Lower leg skin (tissue), 4 donors: ENCODE measurements at regions not wholly inside any gene's neighbourhood (a gene's known extent, or its start where the extent isn't known, plus 50 kb on each side); places are given as distances from the start of the nearest gene placed in this dataset.

Experiments
- DNase-seq, 2 donors: peaks; one replicate each; pipeline ENCODE4 v3.0.0-alpha.2; 2019; ENCODE audit warnings: low spot score in 2 of 2
- H3K4me3 ChIP-seq: fragments of 200-600 bp; sonication (generic); 2 replicates; pipeline ENCODE4 v1.5.1; 2017; ENCODE audit warnings: mild to moderate bottlenecking, low read depth; ENCODE audit not compliant: poor library complexity, severe bottlenecking
- CTCF ChIP-seq, 3 donors: fragments of 450-650 bp; IDR thresholded peaks; one replicate each; pipeline ENCODE4 v1.5.1; 2016; ENCODE audit warnings: antibody characterized with exemption in 3 of 3, mild to moderate bottlenecking in 3 of 3, moderate library complexity in 2 of 3
- POLR2A ChIP-seq, 2 donors: fragments of 450-650 bp; IDR thresholded peaks; one replicate each; pipeline ENCODE4 v1.6.1; 2016 to 2017; ENCODE audit warnings: antibody characterized with exemption in 2 of 2, mild to moderate bottlenecking in 1 of 2, moderate library complexity in 1 of 2
- WGBS, 2 donors: methylation state at CpG; one replicate each; pipeline ENCODE4 v1.1.5; 2018; 5-methylcytosine and 5-hydroxymethylcytosine counted together
- intact Hi-C: fragments of 100-400 bp; cut with DNase I; formaldehyde crosslinking; loops from one replicate; pipeline ENCODE4 v1.15.0; 2023; ENCODE audit warnings: low total_unique reads

DNA sequence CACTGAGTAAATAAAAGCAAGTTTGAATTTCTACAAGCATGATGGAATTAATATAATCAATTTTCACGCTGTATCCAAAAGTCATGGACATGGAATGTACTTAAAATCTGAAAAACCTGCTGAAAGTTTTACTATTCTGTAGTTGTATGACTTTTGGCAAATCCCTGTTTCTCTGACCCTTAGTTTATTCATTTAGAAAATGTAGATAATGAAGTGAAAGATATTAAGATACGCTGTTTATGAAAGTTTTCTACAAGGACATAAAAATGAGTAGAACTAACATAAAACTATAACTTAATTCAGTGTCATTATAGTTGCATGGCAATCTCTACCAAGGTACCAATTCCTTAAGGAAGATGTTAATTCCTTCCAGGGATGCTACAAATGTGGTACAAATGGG, 363.2 kb upstream of the MPDZ start:
- no peak for TF ChIP-seq POLR2A (IDR thresholded peaks at IDR 0.05)
- TF ChIP-seq CTCF (IDR thresholded peaks at IDR 0.05), result no peak
- intact Hi-C loops, result no loop called here
- 91 to 97% methylated on average over 2 of the region's 2 CpGs for WGBS, 2 donors
- H3K4me3 ChIP-seq, result no peak overlapping the region
- DNase-seq, result no peak

GRCh38 chr9:13629067-13629466, 349.6 kb upstream of the MPDZ start:
- 71 to 83% methylated on average over 4 of the region's 4 CpGs for whole genome bisulfite sequencing, 2 donors
- no peak for DNase-seq
- intact Hi-C loops, result no loop called here
- TF ChIP-seq POLR2A (IDR thresholded peaks at IDR 0.05) (no peak), CTCF (IDR thresholded peaks at IDR 0.05) (no peak)
- H3K4me3 ChIP-seq, result no peak overlapping the region

DNA sequence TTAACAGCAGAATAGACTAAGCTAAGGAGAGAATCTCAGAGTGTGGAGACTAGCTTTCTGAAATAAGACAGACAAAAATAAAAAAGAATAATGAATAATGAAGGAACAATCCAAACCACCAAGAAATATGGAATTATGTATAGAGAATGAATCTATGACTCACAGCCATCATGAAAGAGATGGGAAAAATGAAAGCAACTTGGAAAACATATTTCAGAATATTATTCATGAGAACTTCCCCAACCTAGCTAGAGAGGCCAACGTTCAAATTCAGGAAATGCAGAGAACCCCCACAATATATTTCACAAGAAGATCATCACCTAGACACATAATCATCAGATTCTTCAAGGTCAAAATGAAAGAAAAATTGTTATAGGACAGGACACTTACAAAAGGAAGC, 349.0 kb upstream of the MPDZ start:
- H3K4me3 ChIP-seq, result no peak overlapping the region
- DNase-seq, result no peak
- no peak for TF ChIP-seq POLR2A (IDR thresholded peaks at IDR 0.05)
- TF ChIP-seq CTCF (IDR thresholded peaks at IDR 0.05), result no peak
- 80 to 84% methylated on average over 1 of the region's 1 CpG for WGBS, 2 donors
- intact Hi-C loops, result no loop called here

DNA sequence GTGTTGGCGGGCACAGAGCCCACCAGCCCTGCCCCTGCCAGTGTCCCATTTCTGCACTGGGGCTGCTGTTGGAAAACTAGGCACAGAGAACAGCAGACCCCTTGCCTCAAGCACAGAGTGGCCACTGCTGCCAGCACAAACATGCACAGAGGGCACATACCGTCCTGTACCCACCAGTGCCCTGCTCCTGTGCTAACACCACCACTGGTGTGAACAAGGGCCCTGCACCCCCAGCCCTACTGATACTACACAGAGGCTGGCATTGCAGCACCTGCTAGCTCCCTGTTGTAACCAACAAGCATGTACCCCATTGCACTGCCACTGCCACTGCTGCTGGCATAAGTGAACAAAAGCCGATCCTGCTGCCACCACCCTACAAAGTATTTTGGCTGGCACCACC, 348.0 kb upstream of the MPDZ start:
- intact Hi-C loops, result no loop called here
- H3K4me3 ChIP-seq, result no peak overlapping the region
- TF ChIP-seq POLR2A (IDR thresholded peaks at IDR 0.05) (no peak), CTCF (IDR thresholded peaks at IDR 0.05) (no peak)
- 93 to 100% methylated on average over 3 of the region's 3 CpGs for WGBS, 2 donors
- no peak for DNase-seq

DNA sequence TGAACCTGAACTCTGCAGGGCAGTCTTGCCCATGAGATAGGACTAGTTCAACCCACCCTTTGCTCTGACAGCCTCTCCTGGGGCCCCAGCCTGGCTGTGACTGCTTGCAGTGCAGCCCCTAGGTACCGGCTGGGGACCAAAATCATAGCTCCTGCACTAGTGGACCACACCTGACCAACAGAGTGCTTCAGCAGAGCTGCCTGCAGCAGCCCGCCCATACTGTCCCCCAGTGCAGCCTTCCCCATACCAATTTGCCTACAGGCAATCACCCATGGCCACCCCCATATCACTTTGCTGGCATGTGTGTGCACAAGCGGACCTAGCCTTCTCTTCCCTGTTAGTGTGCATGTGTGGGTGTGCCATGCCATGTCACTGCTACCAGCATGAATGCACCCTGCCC, 347.6 kb upstream of the MPDZ start:
- no peak overlapping the region for H3K4me3 ChIP-seq
- 94 to 98% methylated on average over 3 of the region's 3 CpGs for WGBS, 2 donors
- no peak for TF ChIP-seq POLR2A (IDR thresholded peaks at IDR 0.05)

GRCh38 chr9:13626601-13627000, 347.1 kb upstream of the MPDZ start:
- WGBS, 2 donors, result 93 to 95% methylated on average over 1 of the region's 1 CpG
- no peak for TF ChIP-seq CTCF (IDR thresholded peaks at IDR 0.05)
- TF ChIP-seq POLR2A (IDR thresholded peaks at IDR 0.05), result no peak
- intact Hi-C loops, result no loop called here
- no peak for DNase-seq
- H3K4me3 ChIP-seq, result no peak overlapping the region

More for the DNA sequence above, 347.6 kb upstream of the MPDZ start:
- DNase-seq, result no peak
- intact Hi-C loops, result no loop called here
